CD4-positive, alpha-beta T cell (primary cell): ENCODE measurements at regions not wholly inside any gene's neighbourhood (a gene's known extent, or its start where the extent isn't known, plus 50 kb on each side); places are given as distances from the start of the nearest gene placed in this dataset.

ENCODE experiments used
- ATAC-seq: fragments of 200-7000 bp; cut with Tn5 transposase; one replicate; pipeline ENCODE4 v1.10.0; 2022; ENCODE audit warnings: mild to moderate bottlenecking; ENCODE audit not compliant: poor library complexity
- CTCF ChIA-PET: fragments of 350-600 bp; sonication (Branson Sonifier 250); formaldehyde crosslinking; loops from one replicate; lab custom pipeline; 2021; ENCODE audit warnings: antibody characterized with exemption, inconsistent platforms; lab: Charles Lee
- POLR2A ChIA-PET: fragments of 350-600 bp; sonication (Branson Sonifier 250); formaldehyde crosslinking; loops from one replicate; lab custom pipeline; 2021; ENCODE audit warnings: antibody characterized with exemption, inconsistent platforms; lab: Charles Lee
- DNase-seq, 14 experiments: peaks; one replicate each; pipeline ENCODE4 v3.0.0-alpha.2; 2013 to 2020; ENCODE audit warnings: mixed read lengths in 2 of 14
- H3K27ac ChIP-seq, 2 donors: one replicate each; pipeline versions ENCODE4 v1.5.1 to v1.7.0; 2013; ENCODE audit warnings: low read length in 2 of 2, low read depth in 1 of 2, mild to moderate bottlenecking in 1 of 2
- H3K27me3 ChIP-seq, 2 experiments: 1 replicate in 1 of 2; 2 replicates in 1 of 2; pipeline versions ENCODE4 v1.6.1 to v1.7.0; 2013; ENCODE audit warnings: low read length in 2 of 2, control low read depth in 1 of 2, mild to moderate bottlenecking in 1 of 2, moderate library complexity in 1 of 2; ENCODE audit not compliant: insufficient read depth in 2 of 2, control insufficient read depth in 1 of 2
- H3K36me3 ChIP-seq: one replicate; pipeline ENCODE4 v1.6.1; 2013; ENCODE audit warnings: low read length, control low read depth; ENCODE audit not compliant: insufficient read depth
- H3K4me1 ChIP-seq: one replicate; pipeline ENCODE4 v1.6.1; 2013; ENCODE audit warnings: low read length, control low read depth; ENCODE audit not compliant: insufficient read depth
- H3K4me3 ChIP-seq: one replicate; pipeline ENCODE4 v1.5.1; 2013; ENCODE audit warnings: mild to moderate bottlenecking, low read length, moderate library complexity
- H3K9me3 ChIP-seq, 2 experiments: 1 replicate in 1 of 2; 2 replicates in 1 of 2; pipeline versions ENCODE4 v1.6.1 to v1.7.0; 2013; ENCODE audit warnings: low read length in 2 of 2, mild to moderate bottlenecking in 2 of 2, control low read depth in 1 of 2, moderate library complexity in 1 of 2; ENCODE audit not compliant: control insufficient read depth in 1 of 2, insufficient read depth in 1 of 2
- H3K27ac Mint-ChIP-seq: one replicate; pipeline ENCODE4 v1.8.0; 2020; ENCODE audit warnings: mixed read lengths
- H3K27me3 Mint-ChIP-seq: one replicate; pipeline ENCODE4 v1.8.0; 2021; ENCODE audit warnings: mixed read lengths
- H3K36me3 Mint-ChIP-seq: one replicate; pipeline ENCODE4 v1.8.0; 2021; ENCODE audit warnings: low read depth, mixed read lengths
- H3K4me1 Mint-ChIP-seq: one replicate; pipeline ENCODE4 v1.8.0; 2021; ENCODE audit warnings: low read depth, mixed read lengths
- H3K4me3 Mint-ChIP-seq: one replicate; pipeline ENCODE4 v1.8.0; 2020; ENCODE audit warnings: mild to moderate bottlenecking, mixed read lengths
- H3K9me3 Mint-ChIP-seq: one replicate; pipeline ENCODE4 v1.8.0; 2020; ENCODE audit warnings: mixed read lengths
- intact Hi-C, 2 experiments: fragments of 100-400 bp; cut with DNase I in 1 of 2; cut with micrococcal nuclease in 1 of 2; formaldehyde crosslinking; loops; one replicate each; pipeline versions ENCODE4 v1.15.1 to v1.9.0; 2023 to 2025; cut with DNase I, micrococcal nuclease
- TF ChIP-seq, protein P1 (sequence below): fragments of 200-600 bp; IDR thresholded peaks from one replicate; pipeline ENCODE4 v1.8.0; 2022; ENCODE audit warnings: antibody characterized with exemption, mild to moderate bottlenecking

DNA sequence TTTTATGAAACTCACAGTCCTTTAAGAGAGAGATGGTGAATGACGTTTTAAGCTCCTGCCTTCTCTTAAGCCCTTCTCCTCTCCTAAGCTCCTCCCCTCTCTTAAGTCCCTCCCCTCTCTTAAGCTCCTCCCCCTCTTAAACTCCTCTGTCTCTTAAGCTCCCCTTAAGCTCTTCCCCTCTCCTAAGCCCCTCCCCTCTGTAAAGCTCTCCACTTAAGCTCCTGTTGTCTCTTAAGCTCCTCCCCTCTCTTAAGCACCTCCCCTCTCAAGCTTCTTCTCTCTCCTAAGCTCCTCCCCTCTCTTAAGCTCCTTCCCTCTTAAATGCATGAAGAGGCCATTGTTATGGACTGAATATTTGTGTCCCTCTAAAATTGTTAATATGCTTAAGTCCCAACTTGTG is 1180.6 kb upstream of the AUTS2 start:
- Histone ChIP-seq H3K27me3 (no peaks in the 10 kb centered on the region), H3K27ac (no peak overlapping the region), H3K9me3 (peaks cover 0 to 10% of the 10 kb centered on the region in 2 experiments), H3K36me3 (no peaks in the 10 kb centered on the region), H3K4me3 (no peak overlapping the region), H3K4me1 (no peaks in the 10 kb centered on the region)
- Mint-ChIP-seq H3K4me1 (no peaks in the 10 kb centered on the region), H3K36me3 (no peaks in the 10 kb centered on the region), H3K4me3 (no peak overlapping the region), H3K27ac (no peak overlapping the region), H3K9me3 (peaks cover 15% of the 10 kb centered on the region), H3K27me3 (no peaks in the 10 kb centered on the region)
- ATAC-seq (no peak), DNase-seq (no peak)
- ChIA-PET CTCF (no interaction called here), POLR2A (no interaction called here)
- intact Hi-C loops: no loop called here
- TF ChIP-seq, protein P1, sequence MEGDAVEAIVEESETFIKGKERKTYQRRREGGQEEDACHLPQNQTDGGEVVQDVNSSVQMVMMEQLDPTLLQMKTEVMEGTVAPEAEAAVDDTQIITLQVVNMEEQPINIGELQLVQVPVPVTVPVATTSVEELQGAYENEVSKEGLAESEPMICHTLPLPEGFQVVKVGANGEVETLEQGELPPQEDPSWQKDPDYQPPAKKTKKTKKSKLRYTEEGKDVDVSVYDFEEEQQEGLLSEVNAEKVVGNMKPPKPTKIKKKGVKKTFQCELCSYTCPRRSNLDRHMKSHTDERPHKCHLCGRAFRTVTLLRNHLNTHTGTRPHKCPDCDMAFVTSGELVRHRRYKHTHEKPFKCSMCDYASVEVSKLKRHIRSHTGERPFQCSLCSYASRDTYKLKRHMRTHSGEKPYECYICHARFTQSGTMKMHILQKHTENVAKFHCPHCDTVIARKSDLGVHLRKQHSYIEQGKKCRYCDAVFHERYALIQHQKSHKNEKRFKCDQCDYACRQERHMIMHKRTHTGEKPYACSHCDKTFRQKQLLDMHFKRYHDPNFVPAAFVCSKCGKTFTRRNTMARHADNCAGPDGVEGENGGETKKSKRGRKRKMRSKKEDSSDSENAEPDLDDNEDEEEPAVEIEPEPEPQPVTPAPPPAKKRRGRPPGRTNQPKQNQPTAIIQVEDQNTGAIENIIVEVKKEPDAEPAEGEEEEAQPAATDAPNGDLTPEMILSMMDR: no peak

DNA sequence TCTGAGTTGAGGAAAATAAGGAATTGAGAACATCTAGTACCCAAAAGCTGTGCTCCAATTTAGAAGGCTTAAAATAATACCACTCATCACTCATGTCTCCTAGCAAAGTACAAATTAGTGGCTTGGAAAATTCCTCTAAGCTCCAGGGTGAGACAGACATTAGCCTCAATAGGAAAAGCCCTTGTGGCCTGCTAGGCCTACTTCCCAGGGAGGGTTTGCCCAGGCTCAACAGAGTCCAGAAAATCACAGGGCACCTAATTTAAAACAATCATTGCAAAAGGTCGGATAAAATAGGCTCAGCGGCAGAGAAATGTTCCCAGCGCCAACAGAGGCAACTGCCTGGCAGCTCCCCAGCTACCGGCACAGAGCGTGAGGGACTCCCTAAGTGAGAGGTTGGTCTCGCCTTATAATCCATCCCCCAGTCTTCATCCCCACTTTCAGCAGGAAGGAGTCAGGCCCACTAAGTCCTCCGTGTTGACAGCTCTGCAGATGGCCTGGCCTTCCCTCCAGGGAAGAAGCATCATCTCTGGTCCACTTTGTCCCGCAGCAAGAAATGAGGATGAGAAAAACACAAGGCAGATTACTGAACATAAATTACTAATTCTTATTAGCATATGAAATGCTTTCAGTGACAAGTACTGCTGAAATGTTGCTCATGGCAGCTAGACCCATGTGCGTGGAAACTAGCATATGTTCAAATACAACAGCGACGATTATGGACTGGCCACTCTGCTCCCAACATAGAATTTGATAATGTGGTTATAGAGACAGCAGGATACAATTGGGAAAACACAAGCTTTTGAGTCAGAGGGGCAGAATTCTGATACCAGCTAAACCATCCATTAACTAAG is 1177.7 kb upstream of the AUTS2 start:
- H3K36me3 ChIP-seq: no peaks in the 10 kb centered on the region
- no peak overlapping the region for H3K4me3 ChIP-seq
- no peaks in the 10 kb centered on the region for H3K27me3 Mint-ChIP-seq
- POLR2A ChIA-PET: no interaction called here
- ATAC-seq: no peak
- H3K4me1 ChIP-seq: no peaks in the 10 kb centered on the region
- H3K27ac ChIP-seq: no peak overlapping the region
- intact Hi-C loops: no loop called here
- TF ChIP-seq, protein P1: no peak
- H3K27ac Mint-ChIP-seq: no peak overlapping the region
- H3K9me3 ChIP-seq: peaks cover 0 to 16% of the 10 kb centered on the region in 2 experiments
- H3K4me1 Mint-ChIP-seq: no peaks in the 10 kb centered on the region
- peaks cover 15% of the 10 kb centered on the region for H3K9me3 Mint-ChIP-seq
- H3K4me3 Mint-ChIP-seq: no peak overlapping the region
- DNase-seq: no peak
- CTCF ChIA-PET: no interaction called here
- no peaks in the 10 kb centered on the region for H3K36me3 Mint-ChIP-seq
- H3K27me3 ChIP-seq: no peaks in the 10 kb centered on the region

DNA sequence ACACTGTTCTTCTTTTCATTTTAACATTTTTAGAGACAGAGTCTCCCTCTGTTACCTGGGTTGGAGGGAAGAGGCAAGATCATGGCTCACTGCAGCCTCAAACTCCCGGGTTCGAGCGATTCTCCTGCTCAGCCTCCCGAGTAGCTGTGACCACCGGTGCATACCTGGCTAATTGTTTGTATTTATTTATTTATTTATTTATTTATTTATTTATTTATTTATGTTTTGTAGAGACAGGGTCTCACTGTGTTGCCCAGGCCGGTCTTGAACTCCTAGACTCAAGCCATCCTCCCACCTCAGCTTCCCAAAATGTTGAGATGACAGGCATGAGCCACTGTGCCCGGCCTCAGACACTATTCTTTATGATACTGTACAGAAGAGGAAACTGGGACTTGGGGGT is 1176.6 kb upstream of the AUTS2 start:
- peaks cover 0 to 10% of the 10 kb centered on the region in 2 experiments for H3K9me3 ChIP-seq
- ChIA-PET CTCF (no interaction called here), POLR2A (no interaction called here)
- no peak overlapping the region for H3K4me3 ChIP-seq
- no peaks in the 10 kb centered on the region for H3K4me1 ChIP-seq
- Mint-ChIP-seq H3K36me3 (no peaks in the 10 kb centered on the region), H3K4me1 (no peaks in the 10 kb centered on the region), H3K27ac (no peak overlapping the region), H3K9me3 (peaks cover 12% of the 10 kb centered on the region), H3K27me3 (no peaks in the 10 kb centered on the region), H3K4me3 (no peak overlapping the region)
- DNase-seq (no peak), ATAC-seq (no peak)
- H3K27me3 ChIP-seq: no peaks in the 10 kb centered on the region
- H3K36me3 ChIP-seq: no peaks in the 10 kb centered on the region
- no peak overlapping the region for H3K27ac ChIP-seq
- TF ChIP-seq, protein P1: no peak
- intact Hi-C loops: no loop called here
